Endothelial cell of umbilical vein (primary cell): ENCODE measurements at regions not wholly inside any gene's neighbourhood (a gene's known extent, or its start where the extent isn't known, plus 50 kb on each side); places are given as distances from the start of the nearest gene placed in this dataset.

ENCODE experiments used
- BruUV-seq: library from RNA; stranded (reverse); fragments of 400-500 nt; replicated peaks from 2 replicates; lab custom pipeline; 2021; lab: Mats Ljungman, UMichigan
- CTCF ChIA-PET: fragments of 300-600, 350-600 bp; sonication (Branson Sonifier 250); formaldehyde crosslinking; loops from one replicate; lab custom pipeline; 2021; ENCODE audit warnings: antibody characterized with exemption, inconsistent platforms; lab: Charles Lee
- POLR2A ChIA-PET: fragments of 300-600, 350-600 bp; sonication (Branson Sonifier 250); formaldehyde crosslinking; loops from one replicate; lab custom pipeline; 2021; ENCODE audit warnings: antibody characterized with exemption, inconsistent platforms; lab: Charles Lee
- DNase-seq: peaks from one replicate; pipeline ENCODE4 v3.0.0-alpha.2; 2011; ENCODE audit warnings: low read depth, low spot score
- FAIRE-seq: peaks from 2 replicates; lab custom pipeline; 2011; peaks lifted over from hg19 to GRCh38; lab: Jason Lieb, UNC
- H2AFZ ChIP-seq: 2 replicates; pipeline ENCODE4 v1.6.0; 2012; ENCODE audit warnings: low read depth, low read length, control low read depth, inconsistent platforms
- H3K27ac ChIP-seq: 2 replicates; pipeline ENCODE4 v1.5.1; 2011; ENCODE audit warnings: low read depth, mild to moderate bottlenecking, control low read depth, low read length, moderate library complexity; ENCODE audit not compliant: insufficient read depth
- H3K27me3 ChIP-seq, 2 experiments: 2 replicates each; pipeline versions ENCODE4 v1.6.0 to v1.6.1; 2011; ENCODE audit warnings: low read length in 2 of 2, mixed read lengths in 1 of 2; ENCODE audit not compliant: control insufficient read depth in 2 of 2, insufficient read depth in 2 of 2
- H3K36me3 ChIP-seq, 2 experiments: 2 replicates in 1 of 2; 3 replicates in 1 of 2; pipeline ENCODE4 v1.5.1; 2011; ENCODE audit warnings: low read length in 2 of 2, mild to moderate bottlenecking in 1 of 2, moderate library complexity in 1 of 2; ENCODE audit not compliant: control insufficient read depth in 2 of 2, insufficient read depth in 2 of 2; ENCODE audit errors: extremely low read depth in 1 of 2
- H3K4me1 ChIP-seq: 3 replicates; pipeline ENCODE4 v1.5.1; 2011; ENCODE audit warnings: mild to moderate bottlenecking, low read length; ENCODE audit not compliant: control insufficient read depth, insufficient read depth; ENCODE audit errors: extremely low read depth
- H3K4me2 ChIP-seq: 2 replicates; pipeline ENCODE4 v1.6.1; 2011; ENCODE audit warnings: low read length, control low read depth, mixed read lengths; ENCODE audit not compliant: insufficient read depth
- H3K4me3 ChIP-seq, 3 experiments: fragments of 200-600 bp in 1 of 3; sonication (generic), shearing (Covaris generic) in 1 of 3; replicated peaks in 1 of 3; 2 replicates each; pipeline ENCODE4 v1.5.1; 2011 to 2016; ENCODE audit warnings: control low read depth in 3 of 3, low read length in 3 of 3, mild to moderate bottlenecking in 2 of 3, inconsistent platforms in 1 of 3, low read depth in 1 of 3, moderate library complexity in 1 of 3; ENCODE audit not compliant: insufficient read depth in 1 of 3
- H3K79me2 ChIP-seq: 2 replicates; pipeline ENCODE4 v1.6.0; 2012; ENCODE audit warnings: low read length, inconsistent platforms; ENCODE audit not compliant: control insufficient read depth, insufficient read depth
- H3K9ac ChIP-seq: replicated peaks from 2 replicates; pipeline ENCODE3; 2011; ENCODE audit warnings: low read length, control low read depth; ENCODE audit not compliant: insufficient read depth; ENCODE audit errors: extremely low read depth
- H3K9me1 ChIP-seq: replicated peaks from 3 replicates; pipeline ENCODE4 v1.6.0; 2011; ENCODE audit warnings: mild to moderate bottlenecking, low read length; ENCODE audit not compliant: control insufficient read depth, insufficient read depth; ENCODE audit errors: extremely low read depth
- H3K9me3 ChIP-seq: replicated peaks from 2 replicates; pipeline ENCODE4 v1.5.1; 2012; ENCODE audit warnings: low read length, inconsistent platforms; ENCODE audit not compliant: control insufficient read depth, insufficient read depth
- H4K20me1 ChIP-seq: replicated peaks from 2 replicates; pipeline ENCODE3; 2011; ENCODE audit warnings: mild to moderate bottlenecking, low read length; ENCODE audit not compliant: control insufficient read depth, insufficient read depth; ENCODE audit errors: extremely low read depth
- EZH2 ChIP-seq: IDR thresholded peaks from 2 replicates; pipeline ENCODE4 v1.6.1; 2012; ENCODE audit warnings: borderline replicate concordance, low read depth, mild to moderate bottlenecking, moderate library complexity, low read length, inconsistent platforms; ENCODE audit not compliant: severe bottlenecking
- FOS ChIP-seq: IDR thresholded peaks from 2 replicates; pipeline ENCODE4 v1.6.1; 2011; ENCODE audit warnings: mild to moderate bottlenecking, low read length, moderate library complexity, borderline replicate concordance; ENCODE audit not compliant: insufficient read depth
- GATA2 ChIP-seq: IDR thresholded peaks from 2 replicates; pipeline ENCODE4 v1.7.0; 2011; ENCODE audit warnings: low read depth, mild to moderate bottlenecking, moderate library complexity, mixed read lengths, low read length; ENCODE audit not compliant: insufficient read length, insufficient read depth
- JUN ChIP-seq: IDR thresholded peaks from 2 replicates; pipeline ENCODE4 v1.6.1; 2011; ENCODE audit warnings: borderline replicate concordance, low read depth; ENCODE audit not compliant: insufficient read length, insufficient read depth
- MYC ChIP-seq: IDR thresholded peaks from one replicate; pipeline ENCODE4 v1.6.1; 2011; ENCODE audit warnings: mild to moderate bottlenecking, low read depth, low read length
- POLR2A ChIP-seq: IDR thresholded peaks from 2 replicates; pipeline ENCODE4 v1.6.1; 2012; ENCODE audit warnings: low read depth, mild to moderate bottlenecking, control low read depth, low read length
- POLR2AphosphoS5 ChIP-seq: IDR thresholded peaks from 2 replicates; pipeline ENCODE4 v1.6.1; 2012; ENCODE audit warnings: low read depth, mild to moderate bottlenecking, control low read depth, low read length, moderate library complexity; ENCODE audit not compliant: insufficient read depth
- dilution Hi-C: fragments of 300-500 bp; cut with MboI; formaldehyde crosslinking; loops from one replicate; pipeline ENCODE4 v1.15.0; 2019; ENCODE audit warnings: low sequenced_read_pairs; ENCODE audit not compliant: extremely low pct_ligation_motif_present
- intact Hi-C: fragments of 100-400 bp; cut with micrococcal nuclease; formaldehyde crosslinking; loops from one replicate; pipeline ENCODE4 v1.10.0; 2022
- TF ChIP-seq, protein P1 (sequence below): IDR thresholded peaks from 2 replicates; pipeline ENCODE4 v1.6.1; 2011; ENCODE audit not compliant: insufficient read depth, insufficient read length
- TF ChIP-seq, protein P2 (sequence below), 2 donors: IDR thresholded peaks; 1 replicate in 1 of 2; 2 replicates in 1 of 2; pipeline ENCODE4 v1.5.1; 2011; ENCODE audit warnings: low read length in 2 of 2, mild to moderate bottlenecking in 2 of 2, moderate library complexity in 2 of 2, control low read depth in 1 of 2, inconsistent platforms in 1 of 2, low read depth in 1 of 2; ENCODE audit not compliant: insufficient read depth in 1 of 2; ENCODE audit errors: extremely low read depth in 1 of 2

DNA sequence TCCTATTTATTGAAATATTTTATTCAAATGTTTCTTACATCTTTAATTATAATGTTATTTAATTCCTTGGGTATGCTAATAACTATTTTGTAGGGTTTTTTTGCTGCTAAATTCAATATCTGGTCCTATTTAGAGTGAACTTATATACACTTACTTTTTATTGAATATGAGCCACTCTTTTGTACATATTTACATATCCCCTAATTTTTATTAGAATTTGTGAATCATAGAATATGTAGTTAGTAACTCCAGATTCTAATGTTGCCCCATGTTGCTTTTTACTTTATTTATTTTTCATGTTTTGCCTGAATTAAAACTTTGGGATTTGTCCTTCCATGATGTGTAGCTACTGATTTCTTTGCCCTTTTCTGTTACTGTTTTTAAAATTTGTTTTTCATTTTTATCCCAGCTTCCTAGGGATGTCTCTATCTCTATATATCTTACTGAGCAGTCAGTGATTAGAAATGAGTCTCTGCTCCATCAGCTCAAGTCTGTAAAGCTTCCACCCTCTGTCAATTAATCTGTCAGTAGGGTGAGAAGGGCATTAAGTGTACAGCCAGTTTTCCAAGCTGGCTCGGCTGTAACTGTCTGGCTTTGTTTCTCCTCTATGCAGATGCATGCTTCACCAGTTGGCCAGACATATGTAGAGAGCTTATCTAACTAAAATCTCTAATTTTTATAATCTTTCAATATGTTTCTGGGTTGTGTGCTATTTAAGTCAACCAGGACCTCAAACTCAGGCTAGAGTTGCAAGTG is 256.9 kb downstream of the CDH19 start:
- dilution Hi-C loops: no loop called here
- Histone ChIP-seq H3K79me2 (no peaks in the 10 kb centered on the region), H3K4me2 (no peak overlapping the region), H3K4me3 (no peak overlapping the region), H3K9me3 (no peaks in the 10 kb centered on the region), H2AFZ (no peak overlapping the region), H3K36me3 (no peaks in the 10 kb centered on the region), H3K27ac (no peak overlapping the region), H4K20me1 (no peaks in the 10 kb centered on the region), H3K4me1 (no peaks in the 10 kb centered on the region), H3K27me3 (no peaks in the 10 kb centered on the region), H3K9ac (no peak overlapping the region), H3K9me1 (no peaks in the 10 kb centered on the region)
- POLR2A ChIA-PET: no interaction called here
- DNase-seq (no peak), FAIRE-seq (no peak)
- BruUV-seq: no TSS peak
- intact Hi-C loops: no loop called here
- CTCF ChIA-PET: interaction anchor here (1.2 kb wide), 1 partner anchor 9 kb away, joined by 4 read pairs; no protein-coding TSS in a partner anchor
- TF ChIP-seq, protein P1, sequence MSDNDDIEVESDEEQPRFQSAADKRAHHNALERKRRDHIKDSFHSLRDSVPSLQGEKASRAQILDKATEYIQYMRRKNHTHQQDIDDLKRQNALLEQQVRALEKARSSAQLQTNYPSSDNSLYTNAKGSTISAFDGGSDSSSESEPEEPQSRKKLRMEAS: no peak
- TF ChIP-seq POLR2AphosphoS5 (no peak), FOS (no peak), JUN (no peak), EZH2 (no peak), POLR2A (no peak), GATA2 (no peak), MYC (no peak)
- TF ChIP-seq, protein P2, sequence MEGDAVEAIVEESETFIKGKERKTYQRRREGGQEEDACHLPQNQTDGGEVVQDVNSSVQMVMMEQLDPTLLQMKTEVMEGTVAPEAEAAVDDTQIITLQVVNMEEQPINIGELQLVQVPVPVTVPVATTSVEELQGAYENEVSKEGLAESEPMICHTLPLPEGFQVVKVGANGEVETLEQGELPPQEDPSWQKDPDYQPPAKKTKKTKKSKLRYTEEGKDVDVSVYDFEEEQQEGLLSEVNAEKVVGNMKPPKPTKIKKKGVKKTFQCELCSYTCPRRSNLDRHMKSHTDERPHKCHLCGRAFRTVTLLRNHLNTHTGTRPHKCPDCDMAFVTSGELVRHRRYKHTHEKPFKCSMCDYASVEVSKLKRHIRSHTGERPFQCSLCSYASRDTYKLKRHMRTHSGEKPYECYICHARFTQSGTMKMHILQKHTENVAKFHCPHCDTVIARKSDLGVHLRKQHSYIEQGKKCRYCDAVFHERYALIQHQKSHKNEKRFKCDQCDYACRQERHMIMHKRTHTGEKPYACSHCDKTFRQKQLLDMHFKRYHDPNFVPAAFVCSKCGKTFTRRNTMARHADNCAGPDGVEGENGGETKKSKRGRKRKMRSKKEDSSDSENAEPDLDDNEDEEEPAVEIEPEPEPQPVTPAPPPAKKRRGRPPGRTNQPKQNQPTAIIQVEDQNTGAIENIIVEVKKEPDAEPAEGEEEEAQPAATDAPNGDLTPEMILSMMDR (IDR thresholded peaks at IDR 0.05; ENCODE audit: extremely low read depth in 1 of 2, insufficient read depth in 1 of 2, low read depth in 1 of 2, low read length in 2 of 2): no peak
